ENCODE measurements at regions not wholly inside any gene's neighbourhood (a gene's known extent, or its start where the extent isn't known, plus 50 kb on each side); places are given as distances from the start of the nearest gene placed in this dataset.

GRCh38 chr9:131809941-131810344 lies 70.1 kb upstream of the RAPGEF1 start:
- no peak for DNase-seq (ENCODE audit: extremely low spot score)
- POLR2A ChIA-PET, result no interaction called here
- TF ChIP-seq CTCF (IDR thresholded peaks at IDR 0.05; ENCODE audit: control extremely low read depth, extremely low read depth, low read depth, missing control alignments), result no peak
- CTCF ChIA-PET, result interaction anchor here (1.6 kb wide), 1 partner anchor 11 kb away, joined by 5 read pairs; no protein-coding TSS in a partner anchor

- no peak for TF ChIP-seq CTCF (IDR thresholded peaks at IDR 0.05; ENCODE audit: control extremely low read depth, extremely low read depth, low read depth, missing control alignments)
- POLR2A ChIA-PET, result no interaction called here
- no peak for DNase-seq (ENCODE audit: extremely low spot score)
- CTCF ChIA-PET, result interaction anchor here (1.6 kb wide), 1 partner anchor 10 kb away, joined by 3 read pairs; no protein-coding TSS in a partner anchor
These were observed 68.4 kb upstream of the RAPGEF1 start for GRCh38 chr9:131808291-131808690.

GRCh38 chr9:131807144-131807983 lies 67.5 kb upstream of the RAPGEF1 start:
- ChIA-PET POLR2A (interaction anchor here (0.7 kb wide), 2 partner anchors 14 to 21 kb away, joined by 4 to 7 read pairs; no protein-coding TSS in a partner anchor), CTCF (no interaction called here)
- TF ChIP-seq CTCF (IDR thresholded peaks at IDR 0.05; ENCODE audit: control extremely low read depth, extremely low read depth, low read depth, missing control alignments), result no peak
- no peak for DNase-seq (ENCODE audit: extremely low spot score)

- POLR2A ChIA-PET, result no interaction called here
These were observed 65.9 kb upstream of the RAPGEF1 start for GRCh38 chr9:131805803-131806202.

GRCh38 chr9:131804826-131805225 lies 65.0 kb upstream of the RAPGEF1 start:
- ChIA-PET CTCF (interaction anchor here (1.3 kb wide), 1 partner anchor 454 kb away, joined by 3 read pairs; no protein-coding TSS in a partner anchor), POLR2A (no interaction called here)
- no peak for TF ChIP-seq CTCF (IDR thresholded peaks at IDR 0.05; ENCODE audit: control extremely low read depth, extremely low read depth, low read depth, missing control alignments)
- DNase-seq (ENCODE audit: extremely low spot score), result no peak

More at GRCh38 chr9:131805803-131806202, 65.9 kb upstream of the RAPGEF1 start:
- no peak for TF ChIP-seq CTCF (IDR thresholded peaks at IDR 0.05; ENCODE audit: control extremely low read depth, extremely low read depth, low read depth, missing control alignments)
- CTCF ChIA-PET, result no interaction called here
- no peak for DNase-seq (ENCODE audit: extremely low spot score)

GRCh38 chr9:131803758-131804411 lies 64.0 kb upstream of the RAPGEF1 start:
- ChIA-PET CTCF (interaction anchor here (1.3 kb wide), 1 partner anchor 455 kb away, joined by 3 read pairs; no protein-coding TSS in a partner anchor), POLR2A (no interaction called here)
- no peak for TF ChIP-seq CTCF (IDR thresholded peaks at IDR 0.05; ENCODE audit: control extremely low read depth, extremely low read depth, low read depth, missing control alignments)
- DNase-seq (ENCODE audit: extremely low spot score), result no peak
